GM19395 (cell line): ENCODE measurements at regions not wholly inside any gene's neighbourhood (a gene's known extent, or its start where the extent isn't known, plus 50 kb on each side); places are given as distances from the start of the nearest gene placed in this dataset.
A peak's percentile ranks its signal among the peaks of the same experiment; 100 is the strongest.

Source experiments
- ATAC-seq: cut with Tn5 transposase; IDR thresholded peaks from one replicate; pipeline ENCODE4 v1.9.1; 2021; ENCODE audit warnings: mild to moderate bottlenecking, moderate library complexity; ENCODE audit not compliant: unreplicated experiment

DNA sequence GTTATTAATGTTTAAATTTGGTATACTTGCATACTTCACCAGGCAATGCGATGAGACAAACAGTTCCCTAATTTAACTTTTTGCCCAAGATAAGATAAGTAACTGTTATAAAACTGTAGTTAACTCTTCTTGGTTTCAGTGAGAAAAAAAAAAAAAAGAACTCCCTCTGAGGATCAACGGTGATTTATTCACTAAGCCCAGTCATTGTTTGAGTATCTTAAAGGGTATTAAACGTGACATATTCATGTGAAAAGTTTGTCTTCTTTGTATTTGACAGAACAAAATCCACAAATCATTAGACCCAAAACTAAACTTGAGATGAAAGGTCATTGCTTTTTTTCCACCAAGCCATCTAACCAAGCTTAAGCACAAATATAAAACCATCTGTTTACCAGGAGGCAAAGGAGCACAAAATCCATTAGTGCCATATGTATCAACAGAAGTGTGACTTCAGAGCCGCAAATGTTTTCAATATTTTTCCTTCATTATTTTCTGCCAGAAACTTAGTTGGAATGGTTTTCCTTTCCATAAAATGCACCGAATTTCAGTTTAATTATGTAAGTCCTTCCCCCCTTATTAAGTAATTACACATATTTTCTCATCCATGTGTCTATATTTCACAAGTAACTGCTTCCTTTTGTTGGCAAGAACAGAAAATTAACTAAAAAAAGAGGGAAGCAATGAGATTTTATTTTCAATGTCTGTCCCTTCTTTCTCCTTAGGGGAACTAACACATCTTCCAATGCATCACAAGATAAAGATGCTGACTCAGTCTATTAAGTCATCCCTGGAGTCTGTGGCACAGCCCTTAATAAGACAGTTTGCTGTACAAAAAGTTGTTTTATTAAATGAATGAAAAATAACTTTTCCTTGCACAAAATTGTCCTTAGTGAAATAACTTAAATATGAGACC lies 92.2 kb upstream of the RAP2B start:
- ATAC-seq, result no peak

DNA sequence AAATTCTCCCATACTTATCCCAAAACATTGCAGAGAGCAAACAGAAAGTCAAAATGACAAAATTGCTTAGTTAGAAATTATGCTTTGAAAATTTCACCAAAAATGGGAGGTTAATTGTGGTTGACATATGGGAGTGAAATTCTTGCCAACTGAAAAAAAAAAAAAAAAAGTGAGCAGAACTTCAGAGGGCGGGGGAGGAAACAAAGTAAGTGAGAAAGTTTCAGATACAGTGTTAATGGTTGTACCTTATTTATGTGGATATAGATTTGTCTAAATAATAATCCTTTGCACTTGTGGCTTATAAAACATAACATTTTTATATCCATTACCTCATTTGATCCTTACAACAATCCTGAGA lies 91.5 kb upstream of the RAP2B start:
- ATAC-seq, result no peak

DNA sequence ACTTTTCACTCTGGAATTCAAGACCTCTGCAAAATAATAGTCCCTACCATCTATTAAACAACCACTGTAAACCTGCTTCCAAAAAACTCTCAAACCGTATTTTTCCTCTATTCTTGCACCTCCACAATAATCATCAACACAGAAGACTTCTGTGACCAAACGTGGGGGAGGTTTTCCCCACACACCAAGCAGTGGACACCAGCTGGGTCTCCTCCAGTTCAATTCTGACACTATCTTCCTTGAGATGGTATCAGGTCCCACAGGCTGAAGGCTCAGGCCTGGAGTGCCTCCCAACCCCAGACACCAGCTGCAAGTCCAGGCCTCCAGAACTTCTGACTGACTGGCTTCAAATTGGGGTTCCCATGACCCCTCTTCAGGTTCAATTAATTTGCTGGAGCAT lies 89.6 kb upstream of the RAP2B start:
- ATAC-seq, result no peak

DNA sequence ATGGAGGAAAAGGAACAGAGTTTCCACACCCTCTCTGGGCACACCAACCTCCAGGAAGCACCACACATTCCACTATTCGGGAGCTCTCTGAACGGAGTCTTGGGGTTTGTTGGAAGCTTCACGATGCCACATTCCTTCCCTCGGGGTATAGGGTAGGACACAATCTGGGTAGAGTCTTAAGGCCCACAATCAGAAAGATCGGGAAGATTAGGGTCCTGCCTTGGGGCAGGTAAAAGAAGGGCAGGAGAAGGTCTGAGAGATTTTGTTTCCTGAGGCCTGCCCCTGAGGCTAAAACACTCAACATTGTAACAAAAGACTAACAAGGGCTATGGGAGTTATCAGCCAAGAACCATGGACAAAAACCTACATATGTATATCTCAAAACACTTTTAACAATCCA lies 89.2 kb upstream of the RAP2B start:
- ATAC-seq, result no peak

DNA sequence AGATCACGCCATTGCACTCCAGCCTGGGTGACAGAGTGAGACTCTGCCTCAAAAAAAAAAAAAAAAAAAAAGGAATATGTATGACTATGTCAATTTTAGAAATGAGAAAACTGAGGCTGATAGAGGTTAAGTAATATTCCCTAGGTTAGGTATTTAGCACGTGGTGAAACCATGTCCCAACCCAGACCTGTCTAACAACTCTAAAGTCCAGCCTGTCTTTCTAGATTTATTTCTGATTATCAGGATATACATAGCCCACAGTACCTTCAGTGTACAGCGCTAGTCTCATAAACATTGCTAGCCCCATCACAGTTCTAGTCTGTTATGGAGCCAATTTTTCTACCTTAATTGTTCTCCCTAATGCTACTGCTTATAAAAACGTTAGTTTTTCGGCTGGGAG lies 88.4 kb upstream of the RAP2B start:
- no peak for ATAC-seq

DNA sequence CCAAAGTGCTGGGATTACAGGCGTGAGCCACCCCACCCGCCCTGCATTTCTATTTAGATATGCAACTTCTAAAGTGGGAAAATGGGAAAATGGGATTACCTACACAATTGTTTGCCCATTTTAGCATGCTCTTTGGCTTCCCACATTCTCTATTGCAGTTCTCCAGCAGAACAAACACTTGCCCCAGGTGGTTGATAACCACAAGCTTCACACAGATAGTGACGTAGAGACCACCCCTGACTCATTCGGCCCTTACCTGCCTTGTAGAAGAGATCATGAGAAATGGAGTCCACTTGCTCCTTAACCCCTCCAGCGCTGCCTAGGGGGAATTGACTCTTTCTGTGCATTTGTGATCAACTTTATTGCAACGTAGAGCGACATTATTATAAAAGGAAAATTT lies 83.2 kb upstream of the RAP2B start:
- ATAC-seq, result no peak

DNA sequence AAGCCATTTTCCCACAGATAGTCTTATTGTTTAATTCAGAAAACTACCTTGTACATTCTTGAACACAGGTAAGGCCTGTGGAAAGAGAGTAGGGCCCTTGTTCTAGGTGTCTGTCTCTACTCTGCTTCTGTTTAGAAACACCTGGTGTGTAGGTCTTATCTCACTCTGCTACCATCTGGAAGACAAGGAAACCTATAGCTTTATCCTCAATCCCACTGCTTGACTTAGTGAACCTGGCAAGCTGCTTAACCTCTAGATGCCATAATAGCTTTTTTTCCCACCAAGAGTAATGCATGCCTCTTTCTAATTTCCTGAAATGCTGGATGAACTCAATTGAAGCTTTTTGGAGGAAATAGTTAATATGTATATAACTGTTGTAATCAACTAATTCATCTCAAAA lies 82.6 kb upstream of the RAP2B start:
- no peak for ATAC-seq

DNA sequence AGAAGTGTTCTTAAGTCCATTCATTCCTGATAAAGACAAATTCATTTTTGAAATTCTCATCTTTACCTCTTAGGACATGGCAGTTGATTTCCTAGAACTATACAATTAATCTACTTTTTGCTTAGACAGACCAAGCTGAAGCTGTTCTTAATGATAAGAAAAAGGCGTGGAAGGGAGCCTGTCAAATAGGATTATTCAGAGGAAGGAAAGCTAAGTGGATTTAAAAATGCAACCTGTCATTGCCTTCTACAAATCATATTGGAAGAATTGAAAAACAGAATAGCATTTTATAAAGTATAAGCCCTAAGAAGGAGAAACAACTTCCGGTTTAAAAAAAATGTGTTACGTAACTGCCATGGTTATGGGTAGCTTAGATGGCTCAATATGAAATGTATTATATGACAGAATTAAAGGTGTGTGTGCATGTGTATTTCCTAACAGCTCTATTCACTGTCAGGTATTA lies 81.2 kb upstream of the RAP2B start:
- ATAC-seq, result no peak

DNA sequence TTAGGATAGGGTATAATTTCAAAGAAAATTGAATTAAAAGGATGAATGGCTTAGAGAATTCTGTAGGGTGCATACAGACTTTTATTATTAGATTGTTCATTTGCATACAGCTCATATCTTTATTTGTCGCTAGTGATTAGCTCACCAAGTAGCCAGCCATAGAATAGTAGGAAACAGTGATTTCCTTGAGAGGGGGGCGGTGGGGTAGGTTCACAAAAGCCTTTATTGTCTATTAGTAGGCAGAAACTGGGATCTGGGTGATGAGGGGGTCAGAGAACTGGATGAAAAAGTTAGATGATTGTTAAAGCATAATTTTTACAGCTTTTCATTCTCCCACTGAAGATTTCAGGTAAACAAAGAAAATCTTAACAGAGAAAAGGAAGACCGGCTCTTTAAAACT lies 77.6 kb upstream of the RAP2B start:
- no peak for ATAC-seq

DNA sequence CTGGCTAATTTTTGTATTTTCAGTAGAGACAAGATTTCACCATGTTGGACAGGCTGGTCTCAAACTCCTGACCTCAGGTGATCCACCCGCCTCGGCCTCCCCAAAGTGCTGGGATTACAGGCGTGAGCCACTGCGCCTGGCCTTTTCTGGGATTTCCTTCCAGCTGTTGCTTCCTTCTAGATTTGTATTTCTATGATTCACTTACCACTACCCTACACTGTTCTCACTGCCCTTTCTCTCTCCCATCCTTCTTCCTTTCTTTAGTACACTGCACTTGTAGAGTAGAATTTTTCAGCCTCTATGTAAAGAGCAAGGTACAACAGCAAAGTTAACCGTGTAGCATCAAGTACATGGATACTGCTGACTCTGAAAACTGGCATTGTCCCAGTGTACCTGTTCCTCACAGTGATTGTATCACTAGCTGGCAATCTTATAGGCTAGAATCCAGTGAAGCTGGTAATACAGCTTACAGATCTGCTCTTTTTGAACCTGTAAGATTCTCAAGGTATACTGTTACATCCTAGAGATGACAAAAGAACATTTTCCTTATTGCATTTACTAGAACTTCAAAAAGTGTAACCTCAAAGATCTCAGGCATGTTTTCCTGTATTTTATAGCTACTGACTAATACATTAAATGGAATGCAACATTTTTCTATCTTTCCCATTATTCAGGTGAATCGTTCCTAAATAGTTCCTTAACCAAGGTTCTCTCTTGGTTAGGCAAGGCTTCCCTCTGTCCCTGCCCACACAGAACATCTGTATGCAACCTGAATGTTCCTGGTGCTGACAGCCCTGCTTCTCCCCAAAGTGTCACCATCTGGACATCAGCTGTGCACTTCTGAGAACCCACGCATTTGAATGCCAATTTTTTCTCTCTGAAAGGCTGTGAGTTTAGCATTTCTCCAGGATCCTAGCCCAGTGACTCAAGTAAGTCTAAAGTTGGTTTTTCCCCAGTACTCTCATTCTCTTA lies 74.1 kb upstream of the RAP2B start:
- no peak for ATAC-seq

DNA sequence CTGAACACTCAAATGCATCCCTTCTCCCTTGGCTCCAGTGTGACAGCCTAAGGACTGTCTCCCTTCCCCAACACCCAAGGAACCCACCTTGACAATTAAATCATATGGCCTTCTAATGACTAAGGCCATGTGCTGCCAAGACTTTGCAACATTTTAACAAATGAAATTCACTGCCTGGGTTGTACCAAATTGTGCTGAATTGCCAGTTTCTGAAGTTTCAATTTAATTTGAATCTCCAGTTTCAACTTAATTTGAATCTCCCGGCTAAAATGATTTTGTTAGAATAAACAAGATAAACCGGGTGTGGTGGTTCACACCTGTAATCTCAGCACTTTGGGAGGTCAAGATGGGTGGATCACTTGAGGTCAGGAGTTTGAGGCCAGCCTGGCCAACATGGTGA lies 72.4 kb upstream of the RAP2B start:
- ATAC-seq, result no peak

DNA sequence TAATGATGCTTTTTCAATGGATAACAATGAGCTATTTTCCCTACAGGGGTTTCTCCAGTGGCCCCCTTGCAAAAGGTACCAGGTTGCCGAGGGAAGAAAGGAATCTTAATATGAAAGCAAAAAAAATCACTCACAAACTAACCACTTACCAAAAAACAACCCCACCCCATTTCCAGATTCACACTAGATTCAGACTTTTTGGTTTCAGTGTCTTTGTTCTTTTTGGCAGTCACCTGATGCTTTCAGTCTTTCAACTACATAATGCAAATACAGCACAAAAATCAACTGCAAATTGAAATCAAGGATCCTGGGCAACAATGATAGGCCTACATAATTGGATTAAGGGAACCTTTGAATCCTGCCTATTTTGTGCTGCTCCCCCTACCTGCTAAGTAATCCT lies 71.1 kb upstream of the RAP2B start:
- ATAC-seq, result peak; percentile 65

DNA sequence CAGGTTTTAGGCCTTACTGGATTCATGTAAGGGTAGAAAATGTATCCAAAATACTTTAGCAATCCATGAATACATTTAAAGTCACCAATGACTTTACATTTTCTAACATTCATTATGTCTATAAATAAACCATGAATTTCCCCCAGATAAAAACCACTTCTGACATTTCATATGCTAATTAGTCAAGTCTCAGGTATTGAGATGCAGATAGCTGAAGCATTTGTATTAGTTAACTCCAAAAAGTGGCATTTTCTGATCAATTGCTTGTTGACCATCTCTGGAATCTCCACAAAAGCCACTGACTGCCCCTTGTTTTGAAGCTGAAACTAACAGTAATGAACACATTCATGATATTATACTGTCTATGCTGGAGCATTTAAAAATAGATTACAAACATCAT lies 68.4 kb upstream of the RAP2B start:
- ATAC-seq, result no peak

DNA sequence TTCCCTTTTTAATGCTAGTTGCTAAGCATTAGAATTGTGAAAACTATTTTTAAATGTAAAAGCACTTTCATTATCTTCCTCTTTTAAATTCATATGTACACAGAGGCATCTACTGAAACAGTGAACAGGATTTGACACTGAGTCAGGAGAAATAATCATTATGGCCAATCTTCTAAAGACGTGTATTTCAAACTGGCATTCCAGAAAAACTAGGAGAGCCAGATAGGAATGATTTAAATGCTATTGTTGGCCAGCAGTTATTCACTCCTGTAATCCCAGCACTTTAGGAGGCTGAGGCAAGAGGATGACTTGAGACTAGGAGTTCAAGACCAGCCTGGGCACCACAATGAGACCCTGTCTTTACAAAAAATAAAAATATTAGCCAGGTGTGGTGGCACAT lies 67.6 kb upstream of the RAP2B start:
- no peak for ATAC-seq

DNA sequence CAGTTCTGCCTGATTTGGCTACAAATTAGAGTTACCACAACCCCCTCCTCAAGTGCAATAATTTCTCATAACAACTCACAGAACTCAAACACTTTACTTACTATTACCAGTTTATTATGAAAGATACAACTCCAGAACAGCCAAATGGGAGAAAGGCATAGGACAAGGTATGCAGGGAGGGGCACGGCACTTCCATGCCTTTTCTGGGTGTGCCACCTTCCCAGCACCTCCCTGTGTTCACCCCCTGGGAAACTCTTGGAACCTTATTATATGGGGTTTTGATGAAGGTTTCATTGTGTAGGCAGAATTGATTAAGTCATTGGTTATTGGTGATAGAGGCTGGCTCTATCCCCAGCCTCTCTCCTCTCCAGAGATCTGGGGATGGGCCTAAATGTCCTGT lies 66.6 kb upstream of the RAP2B start:
- ATAC-seq, result no peak

DNA sequence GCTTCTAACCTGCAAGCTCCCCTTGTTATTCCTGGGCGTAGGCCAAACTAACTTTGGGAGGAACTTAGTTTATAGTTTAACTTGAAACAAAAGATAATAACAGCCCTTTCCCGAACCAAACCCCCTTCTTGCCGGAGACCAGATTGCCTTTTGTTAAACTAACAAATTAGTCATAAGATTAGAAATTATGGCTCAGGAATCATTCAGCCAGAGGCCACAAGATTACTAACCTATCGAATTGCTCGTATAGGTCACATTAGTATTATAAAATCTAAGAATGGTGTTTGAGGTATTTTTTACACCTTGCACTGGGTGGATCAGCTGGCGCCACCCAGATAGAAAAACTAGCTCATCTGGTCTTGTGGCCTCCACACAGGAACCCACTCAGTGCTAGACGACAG lies 65.3 kb upstream of the RAP2B start:
- no peak for ATAC-seq

DNA sequence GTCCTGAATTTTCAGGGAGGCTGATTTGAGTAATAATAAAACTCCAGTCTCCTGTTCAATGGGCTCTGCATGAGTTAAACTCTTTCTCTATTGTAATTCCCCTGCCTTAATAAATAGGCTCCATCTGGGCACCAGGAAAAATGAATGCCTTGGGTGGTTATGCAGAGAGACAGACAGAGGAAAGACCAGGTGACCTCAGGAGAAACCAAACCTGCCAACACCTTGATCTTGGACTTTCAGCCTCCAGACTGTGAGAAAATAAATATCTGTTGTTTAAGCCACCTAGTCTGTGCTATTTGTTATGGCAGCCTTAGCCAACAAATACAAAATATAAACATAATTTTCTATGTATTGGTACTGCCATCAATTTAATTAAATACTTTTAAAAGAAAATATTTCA lies 64.8 kb upstream of the RAP2B start:
- no peak for ATAC-seq

DNA sequence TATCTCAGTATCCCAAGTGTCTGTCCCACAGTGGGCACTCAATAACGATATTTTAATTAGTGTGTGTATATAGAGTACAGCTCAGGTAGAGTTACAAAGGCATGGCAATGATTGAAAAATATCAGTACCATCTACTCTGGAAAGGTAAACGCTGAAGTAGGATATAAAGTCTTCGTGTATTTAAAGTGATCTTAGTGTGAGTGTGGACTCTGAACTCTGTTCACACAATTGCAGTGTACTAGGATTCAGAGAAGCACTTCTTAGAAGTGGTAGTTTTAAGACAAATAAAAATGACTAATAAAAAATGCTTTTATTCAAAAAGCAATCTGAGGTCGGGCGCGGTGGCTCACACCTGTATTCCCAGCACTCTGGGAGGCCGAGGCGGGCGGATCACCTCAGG lies 62.9 kb upstream of the RAP2B start:
- no peak for ATAC-seq

DNA sequence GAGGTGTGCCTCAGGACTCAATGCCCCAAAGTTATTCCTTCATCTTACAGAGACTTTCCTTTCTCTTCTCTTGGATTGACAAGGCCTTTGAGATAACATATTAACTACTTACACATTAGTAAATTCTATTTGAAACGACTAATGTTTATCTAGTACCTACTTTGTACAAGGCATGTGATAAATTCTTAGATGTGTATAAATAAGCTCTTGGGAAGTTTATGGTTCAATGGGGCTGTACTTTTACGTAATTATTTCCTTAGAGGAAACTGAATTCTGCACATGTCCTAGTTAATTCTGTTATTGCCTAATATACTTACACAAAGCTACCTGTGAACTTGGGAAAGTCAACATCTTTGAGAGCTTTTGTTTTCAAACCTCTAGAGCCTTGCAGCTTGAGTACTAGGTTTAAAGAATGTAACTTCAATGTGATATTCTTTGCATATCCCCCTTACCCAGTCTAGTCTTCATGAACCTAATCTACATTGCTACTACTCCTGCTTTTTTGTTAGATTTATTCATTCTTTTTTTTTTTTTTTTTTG lies 58.5 kb upstream of the RAP2B start:
- ATAC-seq, result no peak

DNA sequence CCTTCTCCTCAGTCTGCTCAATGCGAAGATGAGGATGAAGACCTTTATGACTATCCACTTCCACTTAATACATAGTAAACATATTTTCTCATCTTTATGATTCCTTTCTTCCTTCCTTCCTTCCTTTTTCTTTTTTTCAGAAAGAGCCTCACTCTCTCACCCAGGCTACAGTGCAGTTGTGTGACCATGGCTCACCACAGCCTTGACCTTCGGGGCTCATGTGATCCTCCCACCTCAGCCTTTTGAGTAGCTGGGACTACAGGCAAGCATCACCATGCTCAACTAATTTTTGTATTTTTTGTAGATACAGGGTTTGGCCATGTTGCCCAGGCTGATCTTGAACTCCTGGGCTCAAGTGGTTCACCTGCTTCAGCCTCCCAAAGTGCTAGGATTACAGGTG lies 52.0 kb upstream of the RAP2B start:
- no peak for ATAC-seq

DNA sequence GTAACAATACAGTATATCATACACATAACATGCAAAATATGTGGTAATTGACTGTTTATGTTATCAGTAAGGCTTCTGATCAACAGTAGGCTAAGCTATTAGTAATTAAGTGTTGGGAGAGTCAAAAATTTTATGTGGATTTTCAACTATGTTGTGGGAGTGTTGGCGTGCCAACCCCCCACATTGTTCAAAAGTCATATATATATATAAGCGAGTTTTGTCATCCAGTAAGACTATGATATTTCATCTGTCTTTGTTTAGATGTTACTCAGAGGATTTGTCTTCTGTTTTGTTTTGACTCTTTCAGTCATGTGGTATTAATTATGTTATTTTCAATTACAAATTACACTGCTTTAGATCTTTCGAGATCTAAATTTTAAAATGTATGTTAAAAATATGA lies 51.0 kb upstream of the RAP2B start:
- ATAC-seq, result no peak
